ENCODE measurements at regions not wholly inside any gene's neighbourhood (a gene's known extent, or its start where the extent isn't known, plus 50 kb on each side); places are given as distances from the start of the nearest gene placed in this dataset.
"Not testable (repeated sequence)": the region's sequence is repeated elsewhere in the genome, so short reads cannot be mapped to it uniquely, and the experiment has no call there.

DNA sequence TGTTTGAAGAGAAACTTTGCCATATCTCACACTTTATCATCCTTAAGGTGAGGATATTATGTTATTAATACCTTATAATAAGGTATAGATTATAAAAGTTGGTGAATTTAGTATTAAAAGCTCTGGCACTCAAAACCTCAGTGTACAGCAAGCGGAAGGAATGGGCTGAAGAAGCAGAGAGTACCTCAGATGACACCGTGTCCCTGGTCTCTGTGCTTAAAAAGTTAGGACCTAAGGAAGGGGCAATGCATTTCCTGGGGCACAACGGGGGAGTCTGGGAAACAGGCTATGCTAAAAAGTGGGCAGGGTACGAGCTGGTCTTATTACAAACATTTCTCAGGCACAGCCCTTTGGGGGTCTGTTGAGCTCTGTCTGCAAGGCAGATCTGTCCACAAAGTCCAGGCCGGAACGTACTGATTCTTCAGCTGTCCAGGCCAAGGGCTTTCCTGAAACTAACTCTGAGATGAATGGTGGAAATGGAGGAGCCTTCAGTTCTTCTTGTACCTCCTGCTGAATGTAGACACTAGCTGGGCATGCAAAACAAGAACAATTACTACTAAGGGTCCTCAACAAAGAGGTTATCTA, 202.7 kb downstream of the POM121L12 start:
- DNase-seq (ENCODE audit: low read depth, low spot score): no peak

GRCh38 chr7:53239151-53239550, 203.7 kb downstream of the POM121L12 start:
- DNase-seq (ENCODE audit: low read depth, low spot score): not testable (repeated sequence)

GRCh38 chr7:53245721-53246120, 210.3 kb downstream of the POM121L12 start:
- DNase-seq (ENCODE audit: low read depth, low spot score): no peak

GRCh38 chr7:53246957-53247356, 211.5 kb downstream of the POM121L12 start:
- no peak for DNase-seq (ENCODE audit: low read depth, low spot score)

GRCh38 chr7:53252539-53252938, 217.1 kb downstream of the POM121L12 start:
- no peak for DNase-seq (ENCODE audit: low read depth, low spot score)

GRCh38 chr7:53272081-53272480, 236.6 kb downstream of the POM121L12 start:
- DNase-seq (ENCODE audit: low read depth, low spot score): no peak

- no peak for DNase-seq (ENCODE audit: low read depth, low spot score)
Observed at GRCh38 chr7:53281312-53281711, 245.9 kb downstream of the POM121L12 start.

GRCh38 chr7:53292341-53292740, 256.9 kb downstream of the POM121L12 start:
- no peak for DNase-seq (ENCODE audit: low read depth, low spot score)

DNA sequence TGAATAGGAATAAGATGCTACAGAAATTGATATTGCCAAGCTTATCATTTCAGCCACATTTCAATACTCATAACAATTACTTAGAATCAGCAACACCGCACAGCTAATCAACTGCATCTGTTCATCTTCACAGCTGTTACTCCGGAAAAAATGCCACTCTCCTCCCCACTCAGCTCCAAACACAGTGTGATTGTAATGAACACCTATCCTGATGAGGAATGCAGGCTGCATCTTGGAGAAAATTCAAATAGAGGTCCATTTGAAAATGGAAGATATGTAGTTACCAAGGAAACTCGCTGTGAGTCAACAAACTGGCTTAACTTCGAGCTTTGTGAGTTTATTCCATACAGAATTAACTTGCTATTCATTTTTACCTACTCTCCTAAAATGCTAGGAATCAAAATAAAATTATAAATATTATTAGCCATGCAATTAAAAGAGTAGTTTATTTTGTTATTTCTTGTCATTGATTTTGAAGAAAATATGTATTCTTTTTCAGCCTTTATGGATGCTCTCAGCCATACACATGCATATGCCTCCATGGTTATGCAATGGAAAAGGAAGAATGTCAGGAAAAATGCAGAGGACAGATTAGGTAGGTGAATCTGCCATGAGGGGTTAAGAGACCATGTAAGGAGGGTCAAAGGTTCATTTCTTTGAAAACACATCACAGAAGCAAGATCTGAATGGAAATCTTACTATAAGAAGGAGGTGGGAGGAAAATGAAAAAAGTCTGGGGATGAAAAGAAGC, 267.2 kb downstream of the POM121L12 start:
- no peak for DNase-seq (ENCODE audit: low read depth, low spot score)

GRCh38 chr7:53303781-53304180, 268.3 kb downstream of the POM121L12 start:
- no peak for DNase-seq (ENCODE audit: low read depth, low spot score)

- no peak for DNase-seq (ENCODE audit: low read depth, low spot score)
Observed at GRCh38 chr7:53306846-53307245, 271.4 kb downstream of the POM121L12 start.

- no peak for DNase-seq (ENCODE audit: low read depth, low spot score)
Observed at GRCh38 chr7:53311205-53311604, 275.8 kb downstream of the POM121L12 start.

GRCh38 chr7:53315981-53316380, 280.5 kb downstream of the POM121L12 start:
- DNase-seq (ENCODE audit: low read depth, low spot score): no peak

DNA sequence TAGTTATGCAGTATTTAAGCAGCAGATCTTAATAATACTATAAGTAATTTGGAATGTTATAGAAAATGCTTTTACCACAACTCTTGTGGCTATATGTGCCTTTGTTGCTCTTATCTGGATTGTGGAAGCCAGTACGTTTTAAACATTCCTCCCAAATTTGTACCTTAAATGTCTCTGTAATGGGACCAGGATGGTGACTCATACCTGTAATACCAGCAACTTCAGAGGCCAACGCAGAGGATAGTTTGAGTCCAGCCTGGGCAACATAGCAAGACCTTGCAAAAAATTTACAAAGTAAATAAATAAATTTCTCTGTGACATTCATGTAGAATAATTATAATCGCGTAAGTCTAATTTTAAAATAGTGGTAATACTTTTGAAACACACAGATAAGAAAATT, 283.1 kb downstream of the POM121L12 start:
- no peak for DNase-seq (ENCODE audit: low read depth, low spot score)

GRCh38 chr7:53325061-53325460, 289.6 kb downstream of the POM121L12 start:
- DNase-seq (ENCODE audit: low read depth, low spot score): no peak

DNA sequence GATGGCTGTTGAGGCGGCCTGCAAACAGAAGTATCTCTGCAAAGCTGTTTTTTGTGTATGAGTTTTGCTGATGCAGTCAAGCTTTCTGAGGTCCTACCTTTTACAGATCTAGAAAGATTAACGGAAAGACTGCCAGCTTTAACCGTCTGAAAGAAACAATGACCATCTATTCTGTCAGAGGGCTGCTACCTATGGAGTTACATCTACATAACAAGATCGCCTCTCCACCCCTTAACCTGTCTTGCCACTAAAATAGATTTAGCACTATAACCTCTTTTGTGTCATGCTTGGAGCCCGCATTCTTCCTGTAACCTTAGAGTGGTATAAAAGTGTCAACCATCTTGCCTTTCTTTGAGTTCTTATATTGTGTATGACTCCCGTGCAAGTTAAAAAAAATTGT, 291.2 kb downstream of the POM121L12 start:
- no peak for DNase-seq (ENCODE audit: low read depth, low spot score)

- no peak for DNase-seq (ENCODE audit: low read depth, low spot score)
Observed at GRCh38 chr7:53336105-53336668, 300.8 kb downstream of the POM121L12 start.

GRCh38 chr7:53340220-53340619, 304.8 kb downstream of the POM121L12 start:
- DNase-seq (ENCODE audit: low read depth, low spot score): no peak

DNA sequence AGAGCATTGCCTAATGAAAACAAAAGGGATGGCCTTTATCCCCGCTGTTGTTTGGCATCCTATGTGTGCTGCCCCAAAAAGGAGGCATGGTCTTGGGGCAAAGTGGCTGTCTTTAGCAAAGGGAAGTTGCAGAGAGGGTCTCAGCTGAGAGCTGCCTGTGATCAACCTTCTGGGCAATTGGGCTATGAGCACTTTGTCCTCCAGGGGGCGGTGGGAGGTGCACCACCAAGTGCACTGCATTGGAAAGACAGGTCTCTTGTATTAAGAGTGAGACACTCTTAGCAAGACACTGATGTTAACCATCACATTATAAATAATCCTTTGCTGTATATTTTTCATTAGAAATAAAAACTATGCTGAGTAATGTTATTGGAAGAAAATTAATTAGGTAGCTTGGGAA, 314.8 kb downstream of the POM121L12 start:
- DNase-seq (ENCODE audit: low read depth, low spot score): no peak

GRCh38 chr7:53351681-53352080, 316.2 kb downstream of the POM121L12 start:
- no peak for DNase-seq (ENCODE audit: low read depth, low spot score)

- DNase-seq (ENCODE audit: low read depth, low spot score): no peak
Observed at GRCh38 chr7:53358269-53358668, 322.8 kb downstream of the POM121L12 start.

DNA sequence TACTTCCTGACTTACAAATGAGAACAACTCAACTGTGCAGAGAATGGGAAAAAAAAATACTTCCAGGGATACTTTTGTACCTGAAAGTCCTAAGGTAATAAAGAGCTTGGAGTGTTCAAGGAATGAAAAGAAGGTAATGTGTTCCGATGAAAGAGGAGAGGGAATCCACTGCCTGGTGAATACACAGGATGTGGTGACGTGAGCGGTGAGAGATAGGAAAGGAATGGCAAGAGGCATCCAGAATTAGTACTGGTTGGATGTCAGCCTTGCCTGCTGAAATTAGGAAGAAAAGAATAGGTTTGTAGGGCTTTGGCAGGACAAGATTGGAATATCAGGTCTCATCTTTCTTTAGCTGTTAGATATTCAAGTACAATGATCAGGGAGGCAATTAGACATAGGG, 347.7 kb downstream of the POM121L12 start:
- no peak for DNase-seq (ENCODE audit: low read depth, low spot score)

DNA sequence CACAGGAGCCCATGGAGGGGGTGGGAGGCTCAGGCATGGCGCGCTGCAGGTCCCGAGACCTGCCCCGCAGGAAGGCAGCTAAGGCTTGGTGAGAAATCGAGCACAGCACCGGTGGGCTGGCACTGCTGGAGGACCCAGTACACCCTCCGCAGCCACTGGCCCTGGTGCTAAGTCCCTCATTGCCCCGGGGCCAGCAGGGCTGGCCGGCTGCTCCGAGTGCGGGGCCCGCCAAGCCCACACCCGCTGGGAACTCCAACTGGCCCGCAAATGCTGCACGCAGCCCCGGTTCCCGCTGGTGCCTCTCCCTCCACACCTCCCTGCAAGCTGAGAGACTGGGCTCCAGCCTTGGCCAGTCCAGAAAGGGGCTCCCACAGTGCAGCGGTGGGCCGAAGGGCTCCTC, 349.8 kb downstream of the POM121L12 start:
- DNase-seq (ENCODE audit: low read depth, low spot score): not testable (repeated sequence)

Data from pulmonary artery endothelial cell (primary cell).